H54 (cell line): ENCODE measurements at regions not wholly inside any gene's neighbourhood (a gene's known extent, or its start where the extent isn't known, plus 50 kb on each side); places are given as distances from the start of the nearest gene placed in this dataset.

ENCODE experiments used
- DNase-seq: peaks from one replicate; pipeline ENCODE4 v3.0.0; 2011; ENCODE audit warnings: low spot score, mixed read lengths; ENCODE audit not compliant: insufficient read length
- FAIRE-seq: peaks from 3 replicates; lab custom pipeline; 2011; peaks lifted over from hg19 to GRCh38; lab: Jason Lieb, UNC
- POLR2A ChIP-seq: IDR thresholded peaks from 2 replicates; pipeline ENCODE4 v1.6.1; 2011; ENCODE audit warnings: low read depth, mild to moderate bottlenecking, low read length

DNA sequence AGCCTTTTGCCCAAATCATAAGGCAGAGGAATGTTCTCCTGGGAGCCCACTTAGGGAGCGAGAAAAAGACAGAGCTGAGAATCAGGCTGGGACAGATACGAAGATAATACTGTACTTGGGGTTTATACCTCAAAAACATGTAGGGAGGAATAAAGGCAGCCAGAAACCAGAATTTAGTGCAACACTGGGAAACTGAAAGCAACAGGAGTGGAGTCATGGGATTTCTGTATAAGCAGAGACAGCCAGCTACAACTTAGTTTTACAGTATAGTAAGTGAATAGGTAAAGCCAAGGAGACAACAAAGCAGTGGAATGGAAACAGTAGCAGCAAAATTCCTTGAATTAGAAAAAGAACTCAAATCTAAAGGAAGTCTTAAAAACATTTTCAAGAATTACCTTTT is 413.2 kb downstream of the FAT4 start:
- no peak for TF ChIP-seq POLR2A
- FAIRE-seq: no peak
- no peak for DNase-seq

DNA sequence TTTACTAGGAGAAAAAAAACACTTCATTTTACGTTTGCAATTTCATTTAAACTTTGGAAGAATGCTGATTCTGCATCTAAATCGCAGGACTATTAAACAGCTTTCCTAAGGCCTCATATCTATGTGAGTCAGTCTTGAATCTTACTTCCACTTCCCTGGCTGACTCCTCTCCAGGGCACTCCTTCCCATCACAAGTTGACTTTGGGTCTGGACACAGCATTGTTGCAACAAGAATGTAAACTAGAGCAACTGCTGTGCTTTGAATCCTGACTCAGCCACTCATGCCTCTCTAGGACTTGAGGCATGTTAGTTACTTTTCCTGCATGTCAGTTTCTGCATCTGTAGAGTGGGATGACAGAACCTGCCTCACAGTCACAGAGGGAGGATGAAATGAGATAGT is 413.8 kb downstream of the FAT4 start:
- DNase-seq (peak; percentile 7), FAIRE-seq (peak; percentile 98)
- TF ChIP-seq POLR2A: no peak

DNA sequence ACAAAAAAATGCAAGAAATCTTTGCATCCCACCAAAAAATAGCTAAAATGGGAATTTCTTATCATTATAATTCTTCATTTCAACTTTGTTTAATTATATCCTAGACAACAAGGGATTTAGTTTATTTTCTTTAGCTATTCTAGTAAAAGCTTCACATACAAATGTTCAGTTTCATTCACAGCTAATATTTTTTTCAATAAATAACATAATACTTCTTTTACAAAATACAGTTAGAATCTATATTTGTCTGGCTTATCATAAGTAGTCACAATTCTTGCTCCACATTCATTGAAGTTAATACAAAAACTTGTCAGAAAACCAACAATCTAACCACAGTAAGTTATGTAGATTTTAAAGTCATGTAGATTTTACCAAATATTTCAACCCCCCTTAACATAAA is 414.4 kb downstream of the FAT4 start:
- no peak for DNase-seq
- no peak for FAIRE-seq
- TF ChIP-seq POLR2A: no peak

DNA sequence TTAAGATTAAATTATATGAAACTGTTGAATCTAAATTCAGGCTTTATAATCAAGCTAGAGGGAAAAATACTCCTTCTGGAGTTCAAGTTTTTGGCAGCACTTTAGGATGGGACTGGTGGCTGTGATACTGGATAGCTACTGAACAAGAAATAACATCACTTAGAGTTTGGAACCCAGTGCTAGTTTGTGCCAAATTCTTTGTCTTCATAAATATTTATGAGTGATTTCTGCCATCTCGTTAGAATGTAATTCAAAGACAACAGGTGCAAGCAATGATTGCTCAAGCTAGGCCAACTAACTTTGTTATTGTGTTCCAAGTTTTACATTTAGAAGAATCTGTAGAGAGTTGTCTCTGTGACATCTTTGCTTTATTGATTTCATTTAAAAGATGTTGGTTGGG is 417.9 kb downstream of the FAT4 start:
- DNase-seq: no peak
- no peak for FAIRE-seq
- TF ChIP-seq POLR2A: no peak

DNA sequence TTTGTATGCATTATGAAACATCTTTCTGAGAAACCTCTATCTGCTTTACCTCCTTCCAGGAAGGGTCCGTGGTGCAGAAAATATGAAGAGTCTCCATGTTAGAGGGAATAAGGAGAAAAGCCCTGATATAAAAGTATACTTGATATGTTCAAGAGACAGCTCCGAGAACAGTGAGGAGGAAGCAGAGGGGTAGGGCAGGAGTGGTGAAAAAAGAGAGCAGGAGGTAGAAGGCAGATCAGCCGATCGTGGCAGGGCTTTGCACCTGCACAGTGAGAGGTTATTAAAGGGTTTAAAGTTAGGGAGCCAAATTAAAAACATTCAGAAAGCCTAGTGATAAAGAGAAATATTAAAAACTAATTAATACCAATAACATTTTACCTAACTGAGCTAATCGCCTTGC is 419.7 kb downstream of the FAT4 start:
- TF ChIP-seq POLR2A: no peak
- no peak for DNase-seq
- FAIRE-seq: no peak

DNA sequence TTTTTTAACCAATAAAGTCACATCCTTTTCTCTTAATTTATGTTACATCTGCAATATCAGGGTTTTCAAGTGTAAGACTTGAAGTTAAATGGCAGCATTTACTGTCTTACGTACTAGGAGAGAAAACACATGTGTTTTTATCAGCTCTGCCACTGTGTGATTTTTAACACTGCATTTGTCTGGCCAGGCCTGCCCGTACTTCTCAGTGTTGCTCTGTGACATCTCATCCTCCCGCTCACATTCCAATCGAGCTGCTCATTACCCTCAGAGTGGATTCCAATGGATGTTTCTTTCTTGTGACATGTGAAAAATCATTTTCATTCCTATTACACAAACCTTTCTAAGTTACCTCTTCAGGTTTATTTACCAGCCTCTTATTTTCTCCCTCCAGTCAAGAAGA is 420.3 kb downstream of the FAT4 start:
- FAIRE-seq (peak; percentile 96), DNase-seq (peak; percentile 21)

DNA sequence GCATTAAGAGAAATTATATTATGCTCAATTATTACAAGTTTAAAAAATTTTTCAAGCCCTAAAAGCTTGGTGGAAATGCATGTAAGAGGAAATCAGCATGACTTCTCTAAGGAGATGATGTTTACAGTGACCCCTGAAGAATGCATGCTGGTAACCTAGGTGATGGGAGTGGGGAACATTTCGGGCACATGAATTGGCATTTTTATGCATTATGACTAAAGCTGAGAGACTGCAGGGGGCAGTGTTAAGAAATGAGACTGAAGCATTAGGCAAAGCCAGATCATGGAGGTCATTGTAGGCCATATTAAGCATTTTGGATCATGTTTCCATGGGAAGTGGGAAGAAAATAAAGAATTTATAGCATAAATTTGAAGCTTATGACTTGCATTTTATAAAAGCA is 421.3 kb downstream of the FAT4 start:
- FAIRE-seq (peak; percentile 64), DNase-seq (no peak)
- TF ChIP-seq POLR2A: no peak

More for the DNA sequence above, 420.3 kb downstream of the FAT4 start:
- no peak for TF ChIP-seq POLR2A

DNA sequence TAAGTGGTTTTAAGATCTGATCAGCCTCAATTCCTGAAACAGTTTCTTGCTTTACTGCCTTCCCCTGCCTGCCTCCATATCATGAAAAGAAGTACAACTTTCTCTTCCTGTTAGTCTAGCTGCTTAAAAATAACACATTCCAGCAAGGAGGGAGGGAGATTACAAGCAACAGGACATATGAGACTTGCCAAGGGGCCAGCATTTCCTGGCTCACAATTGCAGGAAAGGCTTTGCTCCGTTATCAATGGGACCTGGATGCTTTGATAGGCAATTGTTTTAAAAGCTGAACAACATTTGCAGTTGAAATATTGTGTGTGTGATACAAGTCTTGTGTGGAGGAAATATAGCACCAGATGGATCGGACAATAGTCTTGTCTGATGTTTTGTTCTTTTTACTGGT is 425.0 kb downstream of the FAT4 start:
- no peak for FAIRE-seq

DNA sequence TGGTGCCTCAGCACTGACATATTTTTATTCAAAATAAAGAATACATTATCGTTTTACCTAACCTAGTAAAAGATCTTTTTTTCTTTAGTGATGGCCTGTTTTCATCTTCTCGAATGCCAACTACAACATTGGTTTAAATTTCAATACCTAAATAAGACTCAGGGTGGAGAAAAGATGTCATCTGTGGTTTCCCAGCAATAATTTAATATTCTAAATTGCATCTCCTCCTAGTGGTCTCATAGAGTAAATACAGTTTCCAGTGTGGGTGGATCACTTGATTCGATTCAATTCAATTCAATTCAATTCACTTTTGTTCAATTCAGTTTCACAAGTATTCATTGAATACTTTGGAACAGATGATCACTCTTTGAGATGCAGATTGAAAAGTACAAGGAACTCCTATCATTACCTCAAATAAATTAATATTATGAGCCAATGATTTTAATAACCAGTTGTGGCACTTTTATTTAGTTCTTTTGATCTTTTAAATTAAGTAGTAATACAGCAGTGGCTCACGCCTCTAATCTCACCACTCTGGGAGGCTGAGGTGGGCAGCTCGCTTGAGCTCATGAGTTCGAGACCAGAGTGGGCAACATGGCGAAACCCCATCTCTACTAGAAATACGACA is 427.2 kb downstream of the FAT4 start:
- FAIRE-seq: no peak
- DNase-seq: no peak
- TF ChIP-seq POLR2A: no peak

More for the DNA sequence above, 425.0 kb downstream of the FAT4 start:
- DNase-seq: no peak
- TF ChIP-seq POLR2A: no peak

DNA sequence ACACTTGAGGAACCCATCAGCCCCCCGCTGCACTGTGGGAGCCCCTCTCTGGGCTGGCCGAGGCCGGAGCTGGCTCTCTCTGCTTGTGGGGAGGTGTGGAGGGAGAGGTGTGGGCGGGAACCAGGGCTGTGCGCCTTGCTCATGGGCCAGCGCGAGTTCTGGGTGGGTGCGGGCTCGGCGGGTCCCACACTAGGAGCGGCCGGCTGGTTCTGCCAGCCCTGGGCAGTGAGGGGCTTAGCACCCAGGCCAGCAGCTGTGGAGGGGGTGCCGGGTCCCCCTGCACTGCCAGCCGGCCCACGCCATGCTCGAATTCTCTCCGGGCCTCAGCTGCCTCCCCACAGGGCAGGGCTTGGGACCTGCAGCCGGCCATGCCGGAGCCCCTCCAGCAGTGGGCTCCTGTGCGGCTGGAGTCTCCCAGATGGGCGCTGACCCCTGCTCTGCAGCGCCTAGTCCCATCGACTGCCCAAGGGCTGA is 430.2 kb downstream of the FAT4 start:
- no peak for FAIRE-seq
- TF ChIP-seq POLR2A: no peak
- DNase-seq: no peak

DNA sequence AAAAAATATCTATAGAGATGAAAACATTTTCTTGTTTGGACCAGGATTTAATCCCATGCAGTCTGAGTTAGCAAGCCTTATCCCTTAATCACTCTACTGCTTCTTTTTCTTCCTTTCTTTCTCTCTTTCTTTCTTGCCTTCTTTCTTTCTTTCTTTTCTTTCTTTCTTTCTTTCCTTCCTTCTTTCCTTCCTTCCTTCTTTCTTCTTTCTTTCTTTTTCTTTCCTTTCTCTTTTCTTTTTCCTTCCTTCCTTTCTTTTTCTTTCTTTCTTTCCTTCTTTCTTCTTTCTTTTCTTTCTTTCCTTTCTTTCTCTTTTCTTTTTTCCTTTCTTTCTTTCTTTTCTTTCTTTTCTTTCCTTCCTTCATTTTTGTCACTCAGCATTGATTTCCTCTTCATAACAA is 434.6 kb downstream of the FAT4 start:
- DNase-seq: no peak
- FAIRE-seq: no peak
- TF ChIP-seq POLR2A: no peak

DNA sequence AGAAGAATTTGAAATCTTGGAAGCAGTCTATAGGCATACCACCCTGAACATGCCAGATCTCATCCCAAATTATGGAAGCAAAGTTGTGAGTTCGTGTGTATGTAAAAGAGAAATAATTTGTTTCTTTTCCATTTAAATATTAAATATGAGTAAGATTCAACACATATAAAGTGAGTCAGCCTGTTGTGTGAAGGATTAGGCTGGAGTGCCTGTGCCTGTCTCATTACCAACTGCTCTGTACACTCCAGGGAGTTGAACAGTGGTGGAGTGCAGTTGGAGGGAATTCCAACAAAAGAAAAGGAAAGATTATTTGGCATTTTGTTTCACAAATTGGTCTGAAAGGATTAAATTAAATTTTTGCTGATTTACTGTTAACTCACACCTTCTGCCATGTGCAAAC is 435.6 kb downstream of the FAT4 start:
- DNase-seq (no peak), FAIRE-seq (no peak)
- TF ChIP-seq POLR2A: no peak

DNA sequence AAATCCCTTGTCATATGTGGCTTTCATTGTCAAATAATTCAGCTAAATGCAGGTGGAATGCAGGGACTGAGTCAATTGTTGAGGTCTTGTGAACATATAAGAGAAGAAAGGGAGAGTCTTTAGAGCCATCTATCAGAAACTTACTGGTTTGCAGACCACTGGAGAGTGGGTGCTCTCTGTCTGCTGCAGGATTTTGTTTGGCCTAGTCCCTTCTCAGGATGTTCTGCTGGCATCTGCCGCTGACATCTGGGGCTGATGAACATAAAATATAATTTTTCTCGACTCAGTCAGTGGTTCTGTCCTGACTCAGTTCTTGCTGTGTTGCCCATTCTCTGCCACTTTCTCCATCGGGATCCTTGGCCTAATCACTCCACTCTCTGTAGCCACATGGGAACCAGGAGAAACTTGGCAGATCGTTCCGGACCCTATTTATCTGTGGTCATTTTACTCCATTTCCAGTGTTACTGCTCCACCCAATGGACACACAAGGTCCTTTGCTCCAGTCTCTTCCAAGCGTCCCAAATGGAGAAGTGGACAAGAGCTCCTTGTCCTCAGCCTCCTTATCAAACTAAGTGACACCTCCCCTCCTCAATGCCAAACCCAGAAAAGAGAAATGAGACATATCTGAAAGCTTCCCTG is 436.2 kb downstream of the FAT4 start:
- TF ChIP-seq POLR2A: no peak
- FAIRE-seq: no peak
- DNase-seq: no peak

DNA sequence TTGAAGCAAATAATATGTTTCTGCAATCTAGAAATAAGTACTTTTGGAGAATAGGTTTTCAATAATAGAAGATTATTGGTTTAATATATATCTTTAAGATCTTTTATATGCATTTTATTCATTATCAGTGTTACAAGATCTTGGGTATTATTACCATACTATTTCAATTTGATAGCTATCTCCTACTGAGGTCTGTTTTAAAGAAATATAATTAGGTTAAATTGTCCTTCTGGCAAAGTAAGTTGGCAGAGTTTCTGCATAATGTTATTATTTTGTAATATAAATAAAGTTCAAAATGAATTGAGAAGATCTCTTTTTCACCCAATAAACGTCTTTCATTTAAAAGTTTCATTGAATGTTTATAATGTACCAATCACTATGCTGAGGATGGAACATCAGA is 443.7 kb downstream of the FAT4 start:
- DNase-seq (no peak), FAIRE-seq (no peak)
- no peak for TF ChIP-seq POLR2A
